HG03460 (cell line): ENCODE measurements at regions not wholly inside any gene's neighbourhood (a gene's known extent, or its start where the extent isn't known, plus 50 kb on each side); places are given as distances from the start of the nearest gene placed in this dataset.

Experiments used
- ATAC-seq: cut with Tn5 transposase; IDR thresholded peaks from one replicate; pipeline ENCODE4 v1.9.1; 2021; ENCODE audit not compliant: unreplicated experiment

DNA sequence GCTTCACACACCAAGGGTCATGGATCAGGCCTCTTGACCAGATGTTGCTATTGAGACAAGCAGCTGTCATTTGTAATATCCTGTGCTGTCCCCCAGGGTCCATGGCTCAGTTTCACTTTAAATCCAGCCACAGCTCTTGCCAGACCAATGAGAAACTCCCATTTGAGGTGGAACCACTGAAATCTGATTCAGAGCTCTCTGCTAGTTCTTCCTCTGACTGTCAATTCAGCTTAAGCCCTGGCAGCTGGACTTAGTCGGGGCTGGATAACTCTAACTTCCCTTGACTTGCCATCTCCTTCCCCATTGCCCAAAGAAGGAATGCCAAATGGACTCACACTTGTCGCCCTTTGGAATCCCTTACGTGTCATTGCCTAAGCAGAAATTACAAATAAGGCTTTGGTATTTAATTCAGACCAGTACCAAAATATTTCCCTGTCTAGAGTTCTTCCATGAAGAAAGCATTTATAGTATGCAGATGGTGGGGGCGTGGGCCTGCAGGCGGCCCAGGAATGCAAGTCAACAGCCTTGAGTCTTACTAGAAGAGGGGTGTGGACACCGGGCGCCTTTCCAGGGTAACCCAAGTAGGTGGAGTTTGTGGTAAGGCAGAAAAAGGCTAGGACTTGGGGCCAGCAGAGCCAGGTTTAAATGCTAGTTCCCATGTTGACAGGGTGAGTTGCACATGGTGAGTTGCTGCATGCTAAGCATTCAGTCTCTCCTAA lies 96.9 kb upstream of the TMPO start:
- peak; percentile 91 for ATAC-seq

DNA sequence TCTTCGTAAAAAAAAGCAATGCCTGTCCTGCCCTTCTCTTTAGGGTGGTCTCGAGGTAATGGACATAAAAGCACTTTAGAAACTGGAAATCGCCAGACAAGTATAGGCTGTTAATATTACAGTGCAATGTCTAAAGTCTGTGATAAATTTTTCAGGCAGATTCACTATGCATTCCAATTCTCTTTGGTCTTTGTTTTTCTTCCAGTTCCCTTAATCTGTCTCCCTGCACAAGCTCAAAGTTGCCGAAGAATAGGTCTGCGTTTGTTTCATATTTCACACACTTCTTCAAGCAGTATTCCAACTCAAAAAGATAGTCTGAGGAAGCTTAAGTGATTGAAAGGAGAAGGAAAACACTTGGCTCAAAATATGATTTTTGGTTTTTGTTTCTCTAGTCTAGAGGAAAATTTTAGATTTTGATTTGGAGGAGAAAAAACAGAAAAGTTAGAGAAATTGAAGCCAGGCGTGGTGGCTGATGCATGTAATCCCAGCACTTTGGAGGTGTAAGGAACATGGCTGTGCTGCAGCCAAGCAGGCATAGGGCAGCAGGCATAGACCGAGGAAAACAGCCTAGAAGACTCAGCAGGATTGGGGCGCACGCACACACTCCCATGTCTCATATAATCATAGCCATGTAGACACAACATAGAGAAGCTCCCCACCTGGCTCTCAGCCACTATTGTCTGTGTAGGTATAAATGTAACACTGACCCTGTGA lies 96.2 kb upstream of the TMPO start:
- no peak for ATAC-seq

DNA sequence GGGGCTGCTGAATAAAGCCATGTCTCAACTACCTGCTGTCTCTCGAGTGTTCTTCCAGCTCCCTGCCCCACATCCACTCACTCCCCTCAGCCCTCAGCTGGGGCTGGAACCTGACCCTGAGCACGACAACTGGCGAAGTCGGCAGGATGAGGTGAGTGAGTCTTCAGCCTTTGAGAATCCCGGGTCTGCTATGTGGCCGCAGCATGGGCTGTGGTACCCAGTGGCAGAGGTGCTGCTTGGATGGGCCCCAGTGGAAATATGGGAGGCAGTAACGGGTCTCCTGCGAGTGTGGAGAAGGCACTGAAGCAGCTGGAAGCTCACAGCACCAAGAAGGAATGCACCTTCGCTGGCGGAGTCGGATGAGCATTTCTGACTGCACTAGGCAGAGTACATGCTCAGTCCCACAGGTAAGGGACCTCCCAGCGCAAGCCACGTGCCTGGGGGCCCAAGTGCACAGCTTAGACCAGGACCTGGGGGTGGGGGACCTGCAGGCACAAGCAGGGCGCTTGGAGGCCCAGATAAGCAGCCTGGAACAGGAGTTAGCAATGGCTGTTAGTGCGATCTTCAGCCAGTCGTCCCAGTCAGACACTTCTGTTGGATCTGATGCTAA lies 95.5 kb upstream of the TMPO start:
- ATAC-seq: no peak

DNA sequence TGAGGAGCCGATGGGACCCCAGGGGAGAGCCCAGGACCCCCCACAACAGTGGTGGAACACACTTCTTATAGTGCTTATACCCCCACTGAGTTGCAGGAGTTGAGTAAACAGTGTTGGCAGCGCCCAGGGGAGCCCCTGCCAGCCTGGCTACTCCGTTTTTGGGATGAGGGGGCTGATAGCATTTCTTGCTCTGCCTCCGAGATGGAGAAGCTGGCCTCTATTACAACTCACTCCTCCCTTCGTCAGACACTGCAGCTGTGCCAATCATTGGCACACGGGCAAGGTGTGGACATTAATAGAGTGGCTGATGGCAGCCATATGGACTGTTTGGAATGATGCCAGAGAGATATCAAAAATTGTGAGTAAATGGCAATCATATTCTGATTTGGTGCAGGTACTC lies 94.9 kb upstream of the TMPO start:
- ATAC-seq: no peak

DNA sequence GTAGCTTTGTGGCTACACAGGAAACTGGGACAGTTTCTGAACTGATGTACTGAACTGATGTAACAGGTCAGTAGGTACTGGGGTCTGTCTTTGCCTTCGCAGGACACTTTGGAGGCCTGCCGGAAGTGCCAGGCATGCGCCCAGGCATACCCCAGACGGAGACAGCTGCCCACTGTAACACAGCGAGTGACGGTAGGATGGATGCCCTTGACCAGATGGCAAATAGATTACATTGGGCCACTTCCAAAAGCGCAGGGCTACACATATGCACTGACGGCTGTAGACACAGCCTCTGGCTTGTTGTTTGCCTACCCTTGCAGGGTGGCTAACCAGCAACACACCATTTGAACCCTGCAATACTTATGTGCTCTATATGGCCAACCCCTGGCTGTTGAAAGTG lies 94.1 kb upstream of the TMPO start:
- no peak for ATAC-seq

DNA sequence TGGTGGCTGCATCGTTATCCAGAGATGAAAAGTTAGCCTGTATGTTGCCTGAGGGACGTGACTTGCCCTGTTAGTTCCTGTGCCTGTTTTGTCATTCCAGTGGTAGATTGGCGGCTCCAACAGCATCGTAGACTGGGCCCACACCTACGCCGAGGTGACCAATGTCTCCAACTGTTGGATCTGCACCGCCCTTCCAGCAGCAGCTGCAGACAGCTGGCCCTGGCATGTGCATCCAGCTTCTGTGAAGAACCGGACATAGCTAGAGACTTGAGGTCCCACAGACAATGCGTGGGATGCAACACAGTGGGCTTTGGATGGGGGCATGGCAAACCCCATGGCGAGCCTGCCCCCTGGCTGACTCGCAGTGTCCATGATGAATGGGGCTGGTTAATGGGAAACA lies 93.0 kb upstream of the TMPO start:
- ATAC-seq: no peak

DNA sequence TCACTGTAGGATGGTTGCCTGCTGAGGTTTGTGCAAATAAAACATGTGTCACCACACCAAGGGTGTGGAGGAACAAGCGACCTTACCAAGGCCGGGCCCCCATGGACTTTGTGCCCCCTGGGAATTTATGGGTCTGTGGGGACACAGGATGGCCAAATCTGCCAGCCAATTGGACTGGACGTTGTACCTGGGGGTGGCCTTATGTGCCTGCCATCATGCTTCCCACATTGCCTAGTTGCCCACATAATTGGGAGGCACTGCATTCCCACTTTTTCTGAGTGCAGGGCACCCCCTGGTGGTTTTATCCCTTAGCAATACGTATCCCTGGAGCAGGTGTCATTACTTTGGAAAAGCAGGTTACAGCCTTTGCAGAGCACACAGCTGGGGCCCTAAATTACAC lies 92.6 kb upstream of the TMPO start:
- no peak for ATAC-seq

DNA sequence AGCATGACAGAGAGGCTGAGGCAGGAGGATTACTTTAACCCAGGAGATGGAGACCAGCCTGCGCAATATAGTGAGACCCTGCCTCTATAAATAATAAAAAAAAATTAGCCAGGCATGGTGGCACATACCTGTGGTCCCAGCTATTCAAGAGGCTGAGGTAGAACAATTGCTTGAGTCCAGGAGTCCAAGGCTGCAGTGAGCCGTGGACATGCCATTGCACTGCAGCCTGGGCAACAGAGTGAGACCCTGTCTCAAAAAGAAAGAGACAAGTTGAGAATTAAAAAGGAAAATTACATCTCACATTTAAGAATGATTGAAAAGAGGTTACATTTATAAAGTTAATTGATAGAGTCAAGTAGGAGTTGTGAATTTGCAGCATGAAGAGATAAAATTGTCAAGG lies 91.4 kb upstream of the TMPO start:
- no peak for ATAC-seq

DNA sequence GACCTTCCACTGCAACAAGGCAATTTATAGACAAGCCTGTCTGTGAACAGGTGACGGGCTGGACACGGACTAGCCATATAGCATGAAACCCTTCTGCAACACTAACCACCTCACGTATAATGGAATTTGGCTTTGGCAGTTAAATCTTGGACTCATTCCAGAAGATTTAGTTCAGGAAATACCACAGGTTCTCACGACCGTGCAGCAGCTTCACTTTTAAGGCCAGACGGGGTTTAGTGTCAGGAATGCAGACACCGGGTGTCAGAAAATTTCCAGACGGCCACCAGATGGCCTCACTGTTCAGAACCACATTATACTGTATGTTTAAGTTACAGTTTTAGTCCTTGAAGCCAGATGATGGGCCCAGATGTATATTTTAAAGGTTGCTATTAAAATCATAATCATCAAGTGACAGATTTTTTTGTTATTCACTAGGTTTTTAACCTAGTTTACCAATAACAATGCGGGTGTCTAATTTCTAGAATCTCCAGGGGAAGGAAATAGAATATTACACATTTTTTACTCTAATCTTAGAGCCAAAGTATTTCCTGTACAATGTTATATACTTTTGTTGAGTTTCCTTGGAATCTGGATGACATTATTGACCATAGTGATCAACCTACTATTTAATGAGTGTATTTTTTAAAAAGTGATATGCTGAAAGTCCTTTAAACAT lies 90.5 kb upstream of the TMPO start:
- peak; percentile 88 for ATAC-seq

DNA sequence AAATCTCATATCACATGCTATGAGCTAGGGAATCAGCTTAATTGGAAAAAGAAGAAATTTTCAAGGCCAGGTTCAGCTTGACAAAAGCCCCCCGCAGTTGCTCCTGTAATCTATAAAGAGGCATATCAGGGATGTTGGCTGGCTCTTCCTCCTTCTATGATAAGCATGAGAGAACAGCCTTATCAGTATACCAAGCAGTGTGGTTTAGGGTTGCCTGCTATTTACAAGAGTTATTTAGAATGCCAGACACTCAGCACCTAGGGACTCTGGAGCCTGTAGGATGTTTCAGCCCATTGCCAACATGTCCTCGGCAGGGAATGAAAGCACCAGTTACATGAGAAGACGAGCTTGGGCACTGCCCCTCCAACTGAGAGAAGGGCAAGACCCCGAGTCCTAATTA lies 89.5 kb upstream of the TMPO start:
- no peak for ATAC-seq

DNA sequence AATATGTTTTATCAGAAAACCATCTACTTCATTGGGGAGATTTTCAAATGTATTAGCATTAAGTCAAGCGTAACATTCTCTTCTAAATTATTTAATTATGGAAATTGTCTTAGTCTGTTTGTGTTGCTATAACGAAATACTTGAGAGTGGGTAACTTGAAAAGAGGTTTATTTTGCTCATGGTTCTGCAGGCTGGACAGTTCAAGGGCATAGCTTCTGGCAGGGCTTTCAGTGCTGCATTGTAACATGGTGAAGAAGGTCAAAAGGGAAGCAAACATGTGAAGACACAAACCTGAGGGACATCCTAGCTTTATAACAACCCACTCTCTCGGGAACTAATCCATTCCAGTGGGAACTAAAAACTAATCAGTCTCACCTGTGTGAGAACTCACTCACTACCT lies 84.3 kb upstream of the TMPO start:
- no peak for ATAC-seq

DNA sequence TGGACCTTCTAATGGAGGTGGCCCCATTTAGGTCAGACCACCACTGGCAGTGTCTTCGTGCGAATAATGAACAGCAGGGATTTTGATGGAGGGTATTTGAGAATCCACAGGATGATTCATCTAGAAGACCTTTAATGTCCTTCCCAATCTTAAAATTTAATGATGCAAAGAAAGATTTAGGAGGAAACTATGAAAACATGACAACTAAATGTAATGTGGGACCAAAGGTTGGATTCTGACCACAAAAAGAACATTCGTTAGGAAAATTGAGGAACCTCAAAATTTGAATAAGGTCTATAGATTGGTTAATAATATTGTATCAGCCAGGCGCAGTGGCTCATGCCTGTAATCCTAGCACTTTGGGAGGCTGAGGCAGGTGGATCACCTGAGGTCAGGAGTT lies 78.2 kb upstream of the TMPO start:
- no peak for ATAC-seq

DNA sequence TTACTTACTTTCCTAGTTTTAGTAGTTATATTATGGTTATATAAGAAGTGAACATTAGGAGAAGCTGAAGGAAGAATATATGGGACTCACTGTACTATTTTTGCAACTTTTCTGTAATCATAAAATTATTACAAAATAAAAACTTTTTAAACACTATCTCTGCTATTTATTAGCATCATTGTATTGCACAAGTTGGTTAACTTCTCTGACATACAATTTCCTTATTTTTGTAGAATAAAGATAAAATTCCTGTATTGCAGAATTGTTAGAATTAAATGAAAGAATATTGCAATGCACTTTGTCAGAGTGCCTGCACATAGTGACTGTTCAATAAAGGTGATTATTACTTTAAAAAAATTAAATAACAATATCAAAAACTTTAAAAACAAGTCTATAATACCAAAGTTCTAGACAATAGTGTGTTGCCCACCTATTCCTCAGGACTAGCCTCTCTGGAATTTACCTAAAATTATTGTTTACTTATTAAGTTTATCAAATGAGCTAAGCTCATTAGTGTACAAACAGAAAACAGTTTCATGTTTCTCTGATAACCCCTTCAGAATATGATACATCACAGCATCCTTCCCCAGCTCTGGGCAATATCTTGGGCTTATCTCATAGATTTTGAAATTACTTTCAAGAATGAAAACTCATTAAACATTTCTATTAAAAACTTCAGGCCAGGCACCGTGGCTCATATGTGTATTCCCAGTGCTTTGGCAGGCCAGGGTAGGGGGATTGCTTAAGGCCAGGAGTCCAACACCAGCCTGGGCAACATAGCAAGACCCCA lies 77.4 kb upstream of the TMPO start:
- ATAC-seq: no peak

DNA sequence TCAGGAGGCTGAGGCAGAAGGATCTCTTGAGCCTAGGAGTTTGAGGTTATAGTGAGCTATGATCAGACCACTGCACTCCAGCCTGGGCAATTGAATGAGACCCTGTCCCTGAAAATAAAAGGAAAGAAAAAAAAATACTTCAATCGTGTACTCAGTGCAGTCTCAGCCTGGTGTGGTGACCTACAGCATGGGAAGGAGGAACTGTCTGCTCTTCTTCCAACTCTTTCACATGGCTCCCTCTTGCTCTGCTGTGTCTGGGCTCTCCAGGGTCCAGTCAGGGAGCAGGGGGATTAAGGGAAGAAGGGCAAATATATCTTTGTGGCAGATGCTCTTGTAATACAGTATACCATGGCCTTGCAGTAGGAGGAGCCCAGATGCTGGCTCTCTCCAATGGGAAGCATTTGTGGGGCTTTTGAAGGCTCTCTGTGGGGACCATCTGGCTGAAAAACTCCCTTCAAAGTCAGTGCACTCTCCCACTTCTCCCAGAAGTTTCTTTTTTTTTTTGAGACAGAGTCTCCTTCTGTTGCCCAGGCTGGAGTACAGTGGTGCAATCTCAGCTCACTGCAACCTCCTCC lies 76.6 kb upstream of the TMPO start:
- no peak for ATAC-seq

DNA sequence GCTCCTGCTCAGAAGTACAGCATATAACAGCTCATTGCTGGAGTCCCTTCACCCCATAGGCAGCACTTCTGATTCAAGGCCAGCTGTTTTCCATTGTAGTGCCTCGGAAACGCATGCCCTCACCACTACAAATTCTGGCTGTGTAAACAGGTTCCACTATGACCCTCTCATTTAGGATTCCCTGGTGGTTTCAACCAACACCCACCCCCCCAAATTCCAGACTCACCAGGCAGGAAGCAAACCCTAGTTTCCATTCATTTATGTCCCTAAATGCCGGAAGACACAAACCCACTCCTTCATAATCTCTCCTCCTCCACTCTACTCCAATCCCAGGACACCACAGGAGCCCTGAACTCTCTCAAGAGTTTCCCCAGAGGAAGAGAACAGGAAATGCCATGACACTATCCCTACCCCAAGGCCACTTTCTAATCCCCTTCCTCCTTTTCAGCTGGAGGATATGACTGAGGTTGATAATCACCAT lies 75.9 kb upstream of the TMPO start:
- ATAC-seq: no peak

DNA sequence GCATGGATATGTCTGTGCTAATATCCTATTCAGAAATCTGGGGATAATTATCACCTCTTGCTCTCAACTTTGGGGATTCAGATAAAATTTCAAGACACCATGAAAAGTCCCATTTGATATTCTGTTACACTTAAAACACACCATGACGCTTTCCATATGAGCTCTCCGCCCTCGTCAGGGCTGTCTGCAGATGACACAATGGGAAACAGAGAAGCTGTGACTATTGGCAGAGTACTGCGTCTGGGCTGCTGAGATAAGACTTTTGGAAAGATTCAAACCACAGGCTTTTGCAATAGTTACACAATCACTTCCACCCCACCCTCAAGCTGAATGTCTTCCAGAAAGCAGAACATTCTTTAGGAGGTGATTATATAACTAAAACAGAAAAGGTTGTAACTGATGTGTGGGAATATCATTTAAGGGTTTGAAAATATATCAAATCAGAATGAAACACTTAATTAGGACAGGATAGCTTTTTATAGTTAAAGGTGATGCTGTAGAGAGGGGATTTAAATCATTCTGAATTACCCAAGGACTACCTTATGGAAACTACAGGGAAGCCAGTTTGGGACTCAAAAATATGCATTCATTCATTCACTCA lies 75.3 kb upstream of the TMPO start:
- ATAC-seq: no peak

DNA sequence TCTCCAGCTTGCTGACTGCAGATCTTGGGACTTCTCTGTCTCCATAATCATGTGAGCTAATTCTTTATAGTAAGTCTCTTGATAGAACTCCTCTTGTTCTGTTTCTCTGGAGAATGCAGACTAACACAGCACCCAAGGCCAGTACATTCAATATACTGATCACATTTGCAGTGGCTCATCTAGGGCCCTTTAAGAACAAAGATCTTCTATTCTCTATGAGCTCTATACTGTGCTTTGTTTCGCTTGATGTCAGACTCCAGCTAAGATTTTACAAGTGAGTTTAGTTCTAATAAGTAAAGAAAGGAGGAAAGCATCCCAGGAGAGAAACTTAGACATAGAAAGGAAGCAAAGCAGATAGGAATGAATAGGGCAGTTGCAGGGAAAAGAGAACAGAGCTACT lies 69.3 kb upstream of the TMPO start:
- ATAC-seq: no peak

DNA sequence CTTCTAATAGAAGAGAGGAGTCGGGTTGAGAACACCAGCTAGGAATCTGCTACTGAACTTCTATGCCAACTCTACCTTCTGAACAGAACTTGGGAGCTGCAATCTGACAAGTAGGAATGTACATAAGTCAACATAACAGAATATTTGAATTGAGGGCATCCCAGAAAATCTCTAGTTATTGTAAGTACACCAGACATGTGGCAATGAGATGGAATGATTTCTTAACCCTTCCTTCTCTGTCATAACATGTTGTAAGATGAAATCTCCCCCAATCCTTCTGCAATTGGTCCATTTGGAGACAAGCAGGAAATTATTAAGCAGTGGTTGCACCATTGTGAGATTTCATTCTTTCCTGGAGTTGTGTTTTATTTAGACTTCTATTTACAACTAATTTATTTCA lies 68.7 kb upstream of the TMPO start:
- ATAC-seq: no peak

DNA sequence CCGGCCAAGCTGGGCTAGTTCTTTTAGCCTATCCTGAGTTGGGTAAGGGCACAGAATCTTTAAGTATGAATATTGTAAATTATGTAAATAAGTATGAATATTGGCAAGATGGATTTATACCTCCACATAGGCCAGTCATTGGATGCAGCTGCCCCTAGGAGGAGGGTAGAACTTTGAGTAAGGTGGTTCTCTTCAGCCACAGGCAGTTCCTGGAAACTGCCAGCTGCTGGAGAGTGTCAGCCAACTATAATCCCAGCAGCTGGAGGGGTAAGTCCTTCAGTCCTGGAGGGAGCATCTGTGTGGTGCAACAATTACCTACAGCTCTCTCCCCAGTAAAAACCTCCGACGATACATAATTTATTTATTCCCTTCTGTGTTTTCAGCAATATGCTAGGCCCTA lies 65.8 kb upstream of the TMPO start:
- no peak for ATAC-seq

DNA sequence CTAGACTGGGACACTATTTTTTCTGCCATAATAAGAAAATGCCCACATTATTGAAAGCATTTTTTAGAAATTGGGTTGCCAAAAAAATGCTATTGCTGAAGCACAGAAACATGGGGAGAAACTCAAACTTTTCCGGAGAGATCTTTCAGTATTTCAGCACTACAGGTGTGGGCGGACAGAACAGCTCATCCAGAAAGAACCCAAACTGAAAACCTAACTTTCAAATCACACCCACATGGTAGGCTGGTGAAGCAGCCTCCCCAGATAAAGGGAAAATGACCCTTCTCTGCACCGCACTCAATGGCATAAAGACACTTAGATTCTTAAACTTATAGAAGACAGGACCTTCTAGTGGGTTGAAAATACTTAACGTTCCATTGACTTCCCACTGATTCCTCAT lies 62.3 kb upstream of the TMPO start:
- ATAC-seq: no peak
